Panc1 (cell line): ENCODE measurements at regions not wholly inside any gene's neighbourhood (a gene's known extent, or its start where the extent isn't known, plus 50 kb on each side); places are given as distances from the start of the nearest gene placed in this dataset.
A peak's percentile ranks its signal among the peaks of the same experiment; 100 is the strongest.
"Not testable (repeated sequence)": the region's sequence is repeated elsewhere in the genome, so short reads cannot be mapped to it uniquely, and the experiment has no call there.

Source experiments
- ATAC-seq: fragments of 200-7000 bp; cut with Tn5 transposase; 2 replicates; pipeline ENCODE4 v1.9.1; 2020; ENCODE audit warnings: mild to moderate bottlenecking, moderate library complexity
- BruUV-seq: library from RNA; stranded (reverse); fragments of 400-500 nt; replicated peaks from 2 replicates; lab custom pipeline; 2021; lab: Mats Ljungman, UMichigan
- CTCF ChIA-PET: fragments of 300-600 bp; sonication (Branson Sonifier 250); formaldehyde crosslinking; loops from one replicate; lab custom pipeline; 2022; ENCODE audit warnings: antibody characterized with exemption; lab: Charles Lee
- POLR2A ChIA-PET: fragments of 300-600 bp; sonication (Branson Sonifier 250); formaldehyde crosslinking; loops from one replicate; lab custom pipeline; 2022; ENCODE audit warnings: antibody characterized with exemption; lab: Charles Lee
- DNase-seq: peaks from one replicate; pipeline ENCODE4 v3.0.0-alpha.2; 2010; ENCODE audit warnings: low read depth, low spot score
- H3K27ac ChIP-seq: 2 replicates; pipeline ENCODE4 v1.5.1; 2011; ENCODE audit warnings: mild to moderate bottlenecking, low read length, inconsistent platforms
- H3K27me3 ChIP-seq: fragments of 200-500 bp; sonication (Bioruptor generic); 2 replicates; pipeline ENCODE4 v1.6.0; 2014; ENCODE audit warnings: low read length, inconsistent platforms; ENCODE audit not compliant: control insufficient read depth, insufficient read depth
- H3K36me3 ChIP-seq: fragments of 200-500 bp; sonication (Bioruptor generic); 2 replicates; pipeline ENCODE4 v1.5.1; 2014; ENCODE audit warnings: inconsistent platforms, mild to moderate bottlenecking, low read length, moderate library complexity; ENCODE audit not compliant: control insufficient read depth, insufficient read depth
- H3K4me1 ChIP-seq: 2 replicates; pipeline ENCODE4 v1.5.1; 2011; ENCODE audit warnings: inconsistent platforms, mild to moderate bottlenecking, low read length, moderate library complexity; ENCODE audit not compliant: control insufficient read depth, insufficient read depth
- H3K4me3 ChIP-seq, 2 experiments: 2 replicates each; pipeline ENCODE4 v1.5.1; 2011 to 2012; ENCODE audit warnings: low read depth in 2 of 2, low read length in 2 of 2, mild to moderate bottlenecking in 2 of 2, inconsistent platforms in 1 of 2, moderate library complexity in 1 of 2
- H3K9me3 ChIP-seq: fragments of 200-500 bp; sonication (Bioruptor generic); 2 replicates; pipeline ENCODE4 v1.5.1; 2014; ENCODE audit warnings: low read depth, mild to moderate bottlenecking, inconsistent platforms, low read length, moderate library complexity; ENCODE audit not compliant: control insufficient read depth, insufficient read depth
- in situ Hi-C: cut with HindIII; loops from 2 replicates; pipeline ENCODE4 v1.10.0; 2016; ENCODE audit warnings: low sequenced_read_pairs, low pct_unique_long_range_greater_than_20kb
- intact Hi-C: fragments of 100-400 bp; cut with micrococcal nuclease; formaldehyde crosslinking; loops from one replicate; pipeline ENCODE4 v1.10.0; 2022; ENCODE audit not compliant: unreplicated experiment

GRCh38 chr16:29285151-29285885 lies 121.2 kb downstream of the NPIPB11 start:
- H3K9me3 ChIP-seq, H3K4me3 ChIP-seq, DNase-seq, H3K36me3 ChIP-seq, H3K27ac ChIP-seq, ATAC-seq, H3K27me3 ChIP-seq, BruUV-seq, POLR2A ChIA-PET, CTCF ChIA-PET, intact Hi-C loops, H3K4me1 ChIP-seq, in situ Hi-C loops: not testable (repeated sequence)

- intact Hi-C loops, H3K4me3 ChIP-seq, H3K36me3 ChIP-seq, BruUV-seq, H3K27me3 ChIP-seq, H3K27ac ChIP-seq, CTCF ChIA-PET, DNase-seq, H3K9me3 ChIP-seq, POLR2A ChIA-PET, H3K4me1 ChIP-seq, in situ Hi-C loops, ATAC-seq: not testable (repeated sequence)
Observed at GRCh38 chr16:29284723-29285122, 121.8 kb downstream of the NPIPB11 start.

- H3K4me1 ChIP-seq, in situ Hi-C loops, H3K27ac ChIP-seq, H3K9me3 ChIP-seq, H3K4me3 ChIP-seq, POLR2A ChIA-PET, DNase-seq, CTCF ChIA-PET, intact Hi-C loops, BruUV-seq, H3K27me3 ChIP-seq, ATAC-seq, H3K36me3 ChIP-seq: not testable (repeated sequence)
Observed at GRCh38 chr16:29284159-29284558, 122.4 kb downstream of the NPIPB11 start.

GRCh38 chr16:29278097-29278871 lies 128.2 kb downstream of the NPIPB11 start:
- POLR2A ChIA-PET, H3K9me3 ChIP-seq, BruUV-seq, H3K4me3 ChIP-seq, H3K36me3 ChIP-seq, DNase-seq, CTCF ChIA-PET, intact Hi-C loops, H3K27me3 ChIP-seq, in situ Hi-C loops, H3K27ac ChIP-seq, H3K4me1 ChIP-seq: not testable (repeated sequence)
- peak; percentile 18; the same call in 1 of the 2 replicates for ATAC-seq

- H3K4me1 ChIP-seq, DNase-seq, CTCF ChIA-PET, POLR2A ChIA-PET, H3K36me3 ChIP-seq, ATAC-seq, in situ Hi-C loops, intact Hi-C loops, H3K9me3 ChIP-seq, H3K27ac ChIP-seq, H3K4me3 ChIP-seq, BruUV-seq, H3K27me3 ChIP-seq: not testable (repeated sequence)
Observed at GRCh38 chr16:29276446-29276845, 130.1 kb downstream of the NPIPB11 start.

- not testable (repeated sequence) for H3K27ac ChIP-seq
Observed at GRCh38 chr16:29274055-29275035, 132.2 kb downstream of the NPIPB11 start.

More at GRCh38 chr16:29274055-29275035, 132.2 kb downstream of the NPIPB11 start:
- H3K9me3 ChIP-seq, POLR2A ChIA-PET, intact Hi-C loops, H3K27me3 ChIP-seq, H3K36me3 ChIP-seq, CTCF ChIA-PET, ATAC-seq, DNase-seq, H3K4me3 ChIP-seq, H3K4me1 ChIP-seq, BruUV-seq, in situ Hi-C loops: not testable (repeated sequence)
